CD14-positive monocyte (primary cell): ENCODE measurements at regions not wholly inside any gene's neighbourhood (a gene's known extent, or its start where the extent isn't known, plus 50 kb on each side); places are given as distances from the start of the nearest gene placed in this dataset.

ENCODE experiments used
- DNase-seq, 3 donors: peaks; one replicate each; pipeline ENCODE4 v3.0.0-alpha.2; 2011 to 2022
- H2AFZ ChIP-seq: 2 replicates; pipeline ENCODE4 v1.6.0; 2012; ENCODE audit warnings: mild to moderate bottlenecking, low read depth, low read length, inconsistent platforms; ENCODE audit not compliant: insufficient read depth, poor library complexity, severe bottlenecking
- H3K27ac ChIP-seq, 2 donors: 1 replicate in 1 of 2; 2 replicates in 1 of 2; pipeline ENCODE4 v1.5.1; 2012 to 2013; ENCODE audit warnings: low read length in 2 of 2, control low read depth in 1 of 2, inconsistent platforms in 1 of 2, low read depth in 1 of 2, mild to moderate bottlenecking in 1 of 2
- H3K27me3 ChIP-seq, 2 donors: one replicate each; pipeline versions ENCODE4 v1.6.0 to v1.6.1; 2011 to 2013; ENCODE audit warnings: low read length in 2 of 2; ENCODE audit not compliant: control insufficient read depth in 2 of 2, insufficient read depth in 2 of 2
- H3K36me3 ChIP-seq, 2 donors: replicated peaks in 1 of 2; 1 replicate in 1 of 2; 2 replicates in 1 of 2; pipeline versions ENCODE4 v1.5.1 to v1.6.1; 2012 to 2013; ENCODE audit warnings: low read length in 2 of 2, control low read depth in 1 of 2, inconsistent platforms in 1 of 2, mild to moderate bottlenecking in 1 of 2; ENCODE audit not compliant: insufficient read depth in 2 of 2, control insufficient read depth in 1 of 2
- H3K4me1 ChIP-seq, 2 donors: 1 replicate in 1 of 2; 2 replicates in 1 of 2; pipeline versions ENCODE4 v1.5.1 to v1.6.1; 2012 to 2013; ENCODE audit warnings: low read length in 2 of 2, control low read depth in 1 of 2, inconsistent platforms in 1 of 2, mild to moderate bottlenecking in 1 of 2, moderate library complexity in 1 of 2; ENCODE audit not compliant: insufficient read depth in 2 of 2, control insufficient read depth in 1 of 2
- H3K4me2 ChIP-seq: replicated peaks from 2 replicates; pipeline ENCODE3; 2012; ENCODE audit warnings: low read length, moderate library complexity, mild to moderate bottlenecking; ENCODE audit not compliant: poor library complexity, severe bottlenecking; ENCODE audit errors: extremely low read depth
- H3K4me3 ChIP-seq, 3 experiments: fragments of 200-600 bp in 1 of 3; sonication (generic) in 1 of 3; replicated peaks in 1 of 3; 1 replicate in 2 of 3; 2 replicates in 1 of 3; pipeline ENCODE4 v1.5.1; 2011 to 2013; ENCODE audit warnings: low read length in 3 of 3, mild to moderate bottlenecking in 3 of 3, control low read depth in 2 of 3, low read depth in 2 of 3, inconsistent platforms in 1 of 3, moderate library complexity in 1 of 3
- H3K79me2 ChIP-seq: 2 replicates; pipeline ENCODE4 v1.6.0; 2012; ENCODE audit warnings: mild to moderate bottlenecking, control low read depth, inconsistent platforms, low read length, moderate library complexity; ENCODE audit not compliant: insufficient read depth
- H3K9ac ChIP-seq: 2 replicates; pipeline ENCODE4 v1.6.0; 2017; ENCODE audit warnings: low read length, mild to moderate bottlenecking; ENCODE audit not compliant: insufficient read depth, poor library complexity, severe bottlenecking
- H3K9me3 ChIP-seq, 2 donors: replicated peaks in 1 of 2; 1 replicate in 1 of 2; 2 replicates in 1 of 2; pipeline versions ENCODE4 v1.5.1 to v1.6.1; 2012 to 2013; ENCODE audit warnings: low read length in 2 of 2, control low read depth in 1 of 2; ENCODE audit not compliant: control insufficient read depth in 1 of 2, insufficient read depth in 1 of 2
- H4K20me1 ChIP-seq: 2 replicates; pipeline ENCODE4 v1.6.0; 2012; ENCODE audit warnings: mild to moderate bottlenecking, low read length, control low read depth, moderate library complexity; ENCODE audit not compliant: insufficient read depth
- H3K27ac Mint-ChIP-seq, 7 donors: one replicate each; pipeline ENCODE4 v1.8.0; 2020; ENCODE audit warnings: mild to moderate bottlenecking in 7 of 7, mixed read lengths in 7 of 7, moderate library complexity in 6 of 7, inconsistent platforms in 2 of 7
- H3K27me3 Mint-ChIP-seq, 3 donors: one replicate each; pipeline ENCODE4 v1.8.0; 2021 to 2022; ENCODE audit warnings: low read depth in 3 of 3, mild to moderate bottlenecking in 3 of 3, mixed read lengths in 3 of 3, moderate library complexity in 3 of 3, inconsistent platforms in 1 of 3
- H3K36me3 Mint-ChIP-seq, 2 donors: one replicate each; pipeline ENCODE4 v1.8.0; 2020; ENCODE audit warnings: mixed read lengths in 2 of 2, inconsistent platforms in 1 of 2, mild to moderate bottlenecking in 1 of 2
- H3K4me1 Mint-ChIP-seq: one replicate; pipeline ENCODE4 v1.8.0; 2020; ENCODE audit warnings: mild to moderate bottlenecking, mixed read lengths
- H3K4me3 Mint-ChIP-seq, 2 donors: one replicate each; pipeline ENCODE4 v1.8.0; 2020; ENCODE audit warnings: mild to moderate bottlenecking in 2 of 2, mixed read lengths in 2 of 2, moderate library complexity in 1 of 2
- H3K9me3 Mint-ChIP-seq, 7 donors: one replicate each; pipeline ENCODE4 v1.8.0; 2020 to 2022; ENCODE audit warnings: mixed read lengths in 7 of 7, mild to moderate bottlenecking in 6 of 7, moderate library complexity in 6 of 7, inconsistent platforms in 2 of 7
- CTCF ChIP-seq: fragments of 200-600 bp; IDR thresholded peaks from one replicate; pipeline ENCODE4 v1.8.0; 2022; ENCODE audit warnings: antibody characterized with exemption, mild to moderate bottlenecking
- WGBS: methylation state at CpG from one replicate; pipeline ENCODE4 v1.1.5; 2013; ENCODE audit warnings: missing lambda C conversion rate; ENCODE audit not compliant: insufficient coverage; 5-methylcytosine and 5-hydroxymethylcytosine counted together
- intact Hi-C, 2 donors: fragments of 100-400 bp; cut with micrococcal nuclease; formaldehyde crosslinking; loops; one replicate each; pipeline versions ENCODE4 v1.15.0 to v1.15.1; 2023

DNA sequence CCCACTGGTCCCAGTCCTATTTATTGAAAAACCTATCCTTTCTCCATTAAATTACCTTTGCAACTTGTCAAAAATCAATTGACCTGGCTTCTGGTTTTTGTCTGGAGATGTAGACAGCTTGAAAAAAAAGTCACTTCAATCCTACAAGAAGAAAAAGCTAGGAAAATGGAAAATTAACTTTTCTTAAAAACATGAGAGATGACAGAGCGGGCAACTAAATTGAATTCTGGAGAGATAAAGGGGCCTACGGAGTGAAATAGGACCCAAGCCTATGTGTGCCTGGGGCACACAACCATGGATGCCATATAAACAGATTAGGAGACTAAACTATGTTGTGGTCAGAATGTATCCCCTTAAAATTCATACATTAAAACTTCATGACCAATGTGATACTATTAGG is 363.3 kb upstream of the SLCO3A1 start:
- Histone ChIP-seq H3K4me2 (no peak overlapping the region), H4K20me1 (no peaks in the 10 kb centered on the region), H3K27ac (no peak overlapping the region), H3K79me2 (no peaks in the 10 kb centered on the region), H2AFZ (no peak overlapping the region), H3K4me3 (no peak overlapping the region), H3K9me3 (peaks cover 0 to 3% of the 10 kb centered on the region in 2 donors), H3K36me3 (no peaks in the 10 kb centered on the region), H3K4me1 (no peaks in the 10 kb centered on the region), H3K9ac (no peak overlapping the region), H3K27me3 (no peaks in the 10 kb centered on the region)
- H3K4me1 Mint-ChIP-seq, result no peaks in the 10 kb centered on the region
- WGBS, result no CpG with 5 or more reads among the region's 2 CpGs
- H3K36me3 Mint-ChIP-seq, result no peaks in the 10 kb centered on the region
- H3K4me3 Mint-ChIP-seq, result no peak overlapping the region
- H3K27me3 Mint-ChIP-seq, result peaks cover 0 to 2% (median 0%) of the 10 kb centered on the region in 3 donors
- H3K9me3 Mint-ChIP-seq, result peaks cover 0 to 14% (median 6%) of the 10 kb centered on the region in 7 donors
- no peak overlapping the region for H3K27ac Mint-ChIP-seq
- intact Hi-C loops, result no loop called here
- TF ChIP-seq CTCF, result no peak
- DNase-seq, result no peak

DNA sequence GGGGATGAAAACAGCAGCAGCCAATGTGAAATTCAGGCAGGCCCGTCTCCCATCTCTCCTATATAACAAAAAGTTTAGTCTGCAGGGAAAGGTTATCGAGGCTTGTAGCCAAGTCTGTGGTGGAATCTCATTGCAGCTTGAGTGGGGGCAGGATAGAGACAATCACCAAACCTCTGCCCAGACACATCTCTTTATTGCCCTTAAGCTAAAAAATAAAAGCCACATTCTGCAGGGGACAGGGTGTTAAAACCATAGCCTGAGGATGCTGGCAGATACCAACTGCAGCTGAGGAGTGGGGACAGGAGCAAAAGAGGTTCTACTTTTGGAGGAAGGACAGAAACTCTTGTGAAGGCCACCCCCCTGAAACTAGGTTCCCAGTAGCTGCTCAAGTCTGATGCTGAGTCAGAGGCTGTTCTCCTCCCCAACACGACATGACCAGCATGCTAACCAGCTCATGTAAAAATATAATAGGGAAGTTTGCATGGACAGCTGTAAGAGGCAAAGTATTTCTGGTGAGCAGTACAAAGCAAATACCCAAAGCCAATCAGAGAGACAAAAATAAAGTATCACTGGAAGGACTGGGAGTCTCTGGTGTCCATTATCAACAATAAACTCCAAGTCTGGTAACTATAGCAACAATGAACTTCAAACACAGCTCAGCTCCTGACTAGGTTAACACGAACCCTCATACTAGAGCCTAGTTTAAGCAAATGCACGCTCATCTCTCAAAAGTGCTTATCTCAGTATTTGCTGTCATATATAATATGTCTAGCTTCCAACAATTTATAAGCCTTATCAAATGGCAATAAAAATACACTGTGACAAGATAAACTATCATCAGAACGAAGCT is 362.2 kb upstream of the SLCO3A1 start:
- no CpG with 5 or more reads among the region's 6 CpGs for WGBS
- H3K27me3 Mint-ChIP-seq, result peaks cover 0 to 4% (median 2%) of the 10 kb centered on the region in 3 donors
- intact Hi-C loops, result no loop called here
- TF ChIP-seq CTCF, result no peak
- no peak overlapping the region for H2AFZ ChIP-seq
- no peak overlapping the region for H3K4me2 ChIP-seq
- no peak overlapping the region for H3K9ac ChIP-seq
- H3K9me3 Mint-ChIP-seq, result peaks cover 0 to 12% (median 6%) of the 10 kb centered on the region in 7 donors
- no peak for DNase-seq
- H3K9me3 ChIP-seq, result peaks cover 0 to 3% of the 10 kb centered on the region in 2 donors
- no peaks in the 10 kb centered on the region for H4K20me1 ChIP-seq
- no peaks in the 10 kb centered on the region for H3K36me3 ChIP-seq
- no peaks in the 10 kb centered on the region for H3K27me3 ChIP-seq
- no peak overlapping the region for H3K4me3 ChIP-seq
- H3K4me1 Mint-ChIP-seq, result no peaks in the 10 kb centered on the region
- H3K4me1 ChIP-seq, result no peaks in the 10 kb centered on the region
- no peaks in the 10 kb centered on the region for H3K79me2 ChIP-seq
- H3K27ac Mint-ChIP-seq, result no peak overlapping the region
- no peaks in the 10 kb centered on the region for H3K36me3 Mint-ChIP-seq
- H3K4me3 Mint-ChIP-seq, result no peak overlapping the region
- H3K27ac ChIP-seq, result no peak overlapping the region
